GM23338 (cell line): ENCODE measurements at regions not wholly inside any gene's neighbourhood (a gene's known extent, or its start where the extent isn't known, plus 50 kb on each side); places are given as distances from the start of the nearest gene placed in this dataset.
"Not testable (repeated sequence)": the region's sequence is repeated elsewhere in the genome, so short reads cannot be mapped to it uniquely, and the experiment has no call there.

Experiments
- ATAC-seq: fragments of 200-7000 bp; cut with Tn5 transposase; 3 replicates; pipeline ENCODE4 v1.9.1; 2020
- DNase-seq: peaks from one replicate; pipeline ENCODE4 v3.0.0-alpha.2; 2015; ENCODE audit warnings: low spot score
- H2AFZ ChIP-seq: fragments of 200-600 bp; sonication (generic); 2 replicates; pipeline ENCODE4 v1.8.0; 2016; ENCODE audit warnings: antibody characterized with exemption, mild to moderate bottlenecking, moderate library complexity
- H3F3A ChIP-seq: fragments of 200-600 bp; sonication (generic); replicated peaks from 2 replicates; pipeline ENCODE4 v1.8.0; 2017; ENCODE audit warnings: antibody characterized with exemption, mixed run types, low read depth
- H3K27ac ChIP-seq: fragments of 200-600 bp; sonication (generic); 2 replicates; pipeline ENCODE4 v1.6.1; 2016; ENCODE audit warnings: low read depth
- H3K27me3 ChIP-seq: fragments of 200-600 bp; sonication (generic); 2 replicates; pipeline ENCODE4 v1.8.0; 2016; ENCODE audit warnings: mild to moderate bottlenecking, mixed run types, moderate library complexity; ENCODE audit not compliant: insufficient read depth
- H3K36me3 ChIP-seq: fragments of 200-600 bp; sonication (generic); 2 replicates; pipeline ENCODE4 v1.8.0; 2016; ENCODE audit warnings: mild to moderate bottlenecking; ENCODE audit not compliant: insufficient read depth
- H3K4me1 ChIP-seq: fragments of 200-600 bp; sonication (generic); 2 replicates; pipeline ENCODE4 v1.8.0; 2016; ENCODE audit warnings: mild to moderate bottlenecking, moderate library complexity; ENCODE audit not compliant: insufficient read depth
- H3K4me2 ChIP-seq: fragments of 200-600 bp; sonication (generic); 2 replicates; pipeline ENCODE4 v1.7.1; 2017; ENCODE audit warnings: mixed run types
- H3K4me3 ChIP-seq: fragments of 200-600 bp; sonication (generic); 2 replicates; pipeline ENCODE4 v1.6.1; 2016; ENCODE audit warnings: mixed run types
- H3K79me2 ChIP-seq: fragments of 200-600 bp; sonication (generic); replicated peaks from 2 replicates; pipeline ENCODE4 v1.8.0; 2017; ENCODE audit warnings: mild to moderate bottlenecking; ENCODE audit not compliant: insufficient read depth
- H3K9me2 ChIP-seq: fragments of 200-600 bp; sonication (generic); 2 replicates; pipeline ENCODE4 v1.8.0; 2017; ENCODE audit not compliant: insufficient read depth
- H4K20me1 ChIP-seq: fragments of 200-600 bp; sonication (generic); replicated peaks from 2 replicates; pipeline ENCODE4 v1.8.0; 2017; ENCODE audit warnings: mild to moderate bottlenecking; ENCODE audit not compliant: insufficient read depth
- H3K27ac Mint-ChIP-seq: 2 replicates; pipeline ENCODE4 v1.8.0; 2020; ENCODE audit warnings: inconsistent platforms, mild to moderate bottlenecking, moderate library complexity, mixed read lengths
- H3K27me3 Mint-ChIP-seq: 3 replicates; pipeline ENCODE4 v1.8.0; 2022; ENCODE audit warnings: low read depth, mild to moderate bottlenecking, moderate library complexity, mixed read lengths, inconsistent platforms; ENCODE audit not compliant: insufficient read depth, poor library complexity
- H3K36me3 Mint-ChIP-seq: 3 replicates; pipeline ENCODE4 v1.8.0; 2021; ENCODE audit warnings: low read depth, mild to moderate bottlenecking, inconsistent platforms, moderate library complexity, mixed read lengths
- H3K4me1 Mint-ChIP-seq: 3 replicates; pipeline ENCODE4 v1.8.0; 2020; ENCODE audit warnings: mild to moderate bottlenecking, inconsistent platforms, mixed read lengths
- H3K4me3 Mint-ChIP-seq: 3 replicates; pipeline ENCODE4 v1.8.0; 2021; ENCODE audit warnings: moderate library complexity, mild to moderate bottlenecking, inconsistent platforms, mixed read lengths
- H3K9me3 Mint-ChIP-seq: 3 replicates; pipeline ENCODE4 v1.8.0; 2020; ENCODE audit warnings: moderate library complexity, mild to moderate bottlenecking, inconsistent platforms, mixed read lengths
- CREB1 ChIP-seq: fragments of 250-450 bp; sonication (Bioruptor Pico); IDR thresholded peaks from 2 replicates; pipeline ENCODE4 v1.5.0; 2020; ENCODE audit warnings: low read depth, mild to moderate bottlenecking, moderate library complexity
- EZH2 ChIP-seq: fragments of 200-600 bp; sonication (generic); IDR thresholded peaks from one replicate; pipeline ENCODE4 v1.8.0; 2017; ENCODE audit warnings: antibody characterized with exemption, mild to moderate bottlenecking, low read depth; ENCODE audit not compliant: unreplicated experiment
- EZH2phosphoT487 ChIP-seq: fragments of 200-600 bp; sonication (generic); IDR thresholded peaks from one replicate; pipeline ENCODE4 v1.8.1; 2018; ENCODE audit warnings: antibody characterized with exemption; ENCODE audit not compliant: unreplicated experiment
- NANOG ChIP-seq: IDR thresholded peaks from 2 replicates; pipeline ENCODE4 v1.6.1; 2016; ENCODE audit warnings: antibody characterized with exemption, borderline replicate concordance
- ZNF114 ChIP-seq: fragments of 250-450 bp; sonication (Bioruptor Pico); IDR thresholded peaks from 2 replicates; pipeline ENCODE4 v1.5.0; 2020; ENCODE audit warnings: mild to moderate bottlenecking, moderate library complexity
- ZNF331 ChIP-seq: fragments of 250-450 bp; sonication (Bioruptor Pico); IDR thresholded peaks from 2 replicates; pipeline ENCODE4 v1.5.0; 2020; ENCODE audit warnings: low read depth, mild to moderate bottlenecking, moderate library complexity
- TF ChIP-seq, protein P1 (sequence below): fragments of 250-450 bp; sonication (Bioruptor Pico); IDR thresholded peaks from 2 replicates; pipeline ENCODE4 v1.5.0; 2020; ENCODE audit warnings: mild to moderate bottlenecking, moderate library complexity
- TF ChIP-seq, protein P2 (sequence below): IDR thresholded peaks from 2 replicates; pipeline ENCODE4 v1.6.1; 2016; ENCODE audit warnings: antibody characterized with exemption

DNA sequence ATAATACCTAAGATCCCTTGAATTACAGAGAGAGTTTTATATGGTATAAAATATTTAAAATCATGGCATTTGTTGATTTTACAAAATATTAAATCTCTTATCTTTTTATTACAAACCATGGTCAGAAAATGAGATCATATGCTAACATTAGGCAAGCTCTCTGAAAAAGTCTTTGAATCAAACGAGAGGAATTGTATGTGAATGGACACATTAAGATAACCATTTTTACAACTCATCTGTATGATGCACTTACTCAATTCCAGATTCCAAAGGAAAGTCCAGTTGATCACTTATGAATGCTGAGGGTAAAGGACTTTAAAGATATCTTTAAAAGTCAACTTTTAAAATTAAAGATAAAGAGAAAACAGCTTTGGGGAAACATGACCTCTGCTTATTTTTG, 83.5 kb upstream of the LUZP2 start (continued):
- TF ChIP-seq, protein P1, sequence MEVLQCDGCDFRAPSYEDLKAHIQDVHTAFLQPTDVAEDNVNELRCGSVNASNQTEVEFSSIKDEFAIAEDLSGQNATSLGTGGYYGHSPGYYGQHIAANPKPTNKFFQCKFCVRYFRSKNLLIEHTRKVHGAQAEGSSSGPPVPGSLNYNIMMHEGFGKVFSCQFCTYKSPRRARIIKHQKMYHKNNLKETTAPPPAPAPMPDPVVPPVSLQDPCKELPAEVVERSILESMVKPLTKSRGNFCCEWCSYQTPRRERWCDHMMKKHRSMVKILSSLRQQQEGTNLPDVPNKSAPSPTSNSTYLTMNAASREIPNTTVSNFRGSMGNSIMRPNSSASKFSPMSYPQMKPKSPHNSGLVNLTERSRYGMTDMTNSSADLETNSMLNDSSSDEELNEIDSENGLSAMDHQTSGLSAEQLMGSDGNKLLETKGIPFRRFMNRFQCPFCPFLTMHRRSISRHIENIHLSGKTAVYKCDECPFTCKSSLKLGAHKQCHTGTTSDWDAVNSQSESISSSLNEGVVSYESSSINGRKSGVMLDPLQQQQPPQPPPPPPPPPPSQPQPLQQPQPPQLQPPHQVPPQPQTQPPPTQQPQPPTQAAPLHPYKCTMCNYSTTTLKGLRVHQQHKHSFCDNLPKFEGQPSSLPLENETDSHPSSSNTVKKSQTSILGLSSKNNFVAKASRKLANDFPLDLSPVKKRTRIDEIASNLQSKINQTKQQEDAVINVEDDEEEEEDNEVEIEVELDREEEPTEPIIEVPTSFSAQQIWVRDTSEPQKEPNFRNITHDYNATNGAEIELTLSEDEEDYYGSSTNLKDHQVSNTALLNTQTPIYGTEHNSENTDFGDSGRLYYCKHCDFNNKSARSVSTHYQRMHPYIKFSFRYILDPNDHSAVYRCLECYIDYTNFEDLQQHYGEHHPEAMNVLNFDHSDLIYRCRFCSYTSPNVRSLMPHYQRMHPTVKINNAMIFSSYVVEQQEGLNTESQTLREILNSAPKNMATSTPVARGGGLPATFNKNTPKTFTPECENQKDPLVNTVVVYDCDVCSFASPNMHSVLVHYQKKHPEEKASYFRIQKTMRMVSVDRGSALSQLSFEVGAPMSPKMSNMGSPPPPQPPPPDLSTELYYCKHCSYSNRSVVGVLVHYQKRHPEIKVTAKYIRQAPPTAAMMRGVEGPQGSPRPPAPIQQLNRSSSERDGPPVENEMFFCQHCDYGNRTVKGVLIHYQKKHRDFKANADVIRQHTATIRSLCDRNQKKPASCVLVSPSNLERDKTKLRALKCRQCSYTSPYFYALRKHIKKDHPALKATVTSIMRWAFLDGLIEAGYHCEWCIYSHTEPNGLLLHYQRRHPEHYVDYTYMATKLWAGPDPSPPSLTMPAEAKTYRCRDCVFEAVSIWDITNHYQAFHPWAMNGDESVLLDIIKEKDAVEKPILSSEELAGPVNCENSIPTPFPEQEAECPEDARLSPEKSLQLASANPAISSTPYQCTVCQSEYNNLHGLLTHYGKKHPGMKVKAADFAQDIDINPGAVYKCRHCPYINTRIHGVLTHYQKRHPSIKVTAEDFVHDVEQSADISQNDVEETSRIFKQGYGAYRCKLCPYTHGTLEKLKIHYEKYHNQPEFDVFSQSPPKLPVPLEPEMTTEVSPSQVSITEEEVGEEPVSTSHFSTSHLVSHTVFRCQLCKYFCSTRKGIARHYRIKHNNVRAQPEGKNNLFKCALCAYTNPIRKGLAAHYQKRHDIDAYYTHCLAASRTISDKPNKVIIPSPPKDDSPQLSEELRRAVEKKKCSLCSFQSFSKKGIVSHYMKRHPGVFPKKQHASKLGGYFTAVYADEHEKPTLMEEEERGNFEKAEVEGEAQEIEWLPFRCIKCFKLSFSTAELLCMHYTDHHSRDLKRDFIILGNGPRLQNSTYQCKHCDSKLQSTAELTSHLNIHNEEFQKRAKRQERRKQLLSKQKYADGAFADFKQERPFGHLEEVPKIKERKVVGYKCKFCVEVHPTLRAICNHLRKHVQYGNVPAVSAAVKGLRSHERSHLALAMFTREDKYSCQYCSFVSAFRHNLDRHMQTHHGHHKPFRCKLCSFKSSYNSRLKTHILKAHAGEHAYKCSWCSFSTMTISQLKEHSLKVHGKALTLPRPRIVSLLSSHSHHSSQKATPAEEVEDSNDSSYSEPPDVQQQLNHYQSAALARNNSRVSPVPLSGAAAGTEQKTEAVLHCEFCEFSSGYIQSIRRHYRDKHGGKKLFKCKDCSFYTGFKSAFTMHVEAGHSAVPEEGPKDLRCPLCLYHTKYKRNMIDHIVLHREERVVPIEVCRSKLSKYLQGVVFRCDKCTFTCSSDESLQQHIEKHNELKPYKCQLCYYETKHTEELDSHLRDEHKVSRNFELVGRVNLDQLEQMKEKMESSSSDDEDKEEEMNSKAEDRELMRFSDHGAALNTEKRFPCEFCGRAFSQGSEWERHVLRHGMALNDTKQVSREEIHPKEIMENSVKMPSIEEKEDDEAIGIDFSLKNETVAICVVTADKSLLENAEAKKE (CRISPR knock-in tag): no peak

DNA sequence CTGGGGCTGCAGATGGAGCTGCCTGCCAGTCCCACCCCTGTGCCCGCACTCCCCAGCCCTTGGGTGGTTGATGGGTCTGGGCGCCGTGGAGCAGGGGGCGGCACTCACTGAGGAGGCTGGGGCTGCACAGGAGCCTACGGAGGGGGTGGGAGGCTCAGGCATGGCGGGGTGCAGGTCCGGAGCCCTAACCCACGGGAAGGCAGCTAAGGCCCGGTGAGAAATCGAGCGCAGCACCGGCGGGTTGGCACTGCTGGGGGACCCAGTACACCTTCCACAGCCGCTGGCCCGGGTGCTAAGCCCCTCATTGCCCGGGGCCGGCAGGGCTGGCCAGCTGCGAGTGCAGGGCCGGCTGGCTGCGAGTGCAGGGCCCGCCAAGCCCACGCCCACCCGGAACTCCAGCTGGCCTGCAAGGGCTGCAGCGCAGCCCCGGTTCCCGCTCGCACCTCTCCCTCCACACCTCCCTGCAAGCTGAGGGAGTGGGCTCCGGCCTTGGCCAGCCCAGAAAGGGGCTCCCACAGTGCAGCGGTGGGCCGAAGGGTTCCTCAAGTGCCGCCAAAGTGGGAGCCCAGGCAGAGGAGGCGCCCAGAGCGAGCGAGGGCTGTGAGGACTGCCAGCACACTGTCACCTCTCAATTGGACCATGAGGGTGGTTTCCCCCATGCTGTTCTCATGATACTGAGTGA, 80.8 kb upstream of the LUZP2 start:
- not testable (repeated sequence) for H3K27ac Mint-ChIP-seq, H3K79me2 ChIP-seq, H3K9me3 Mint-ChIP-seq, H3F3A ChIP-seq, H3K4me1 ChIP-seq, H3K36me3 Mint-ChIP-seq, H3K4me1 Mint-ChIP-seq, H4K20me1 ChIP-seq, H2AFZ ChIP-seq, H3K27me3 Mint-ChIP-seq, ATAC-seq, H3K4me3 Mint-ChIP-seq, H3K4me2 ChIP-seq, H3K36me3 ChIP-seq, H3K9me2 ChIP-seq, H3K4me3 ChIP-seq, H3K27ac ChIP-seq, H3K27me3 ChIP-seq, DNase-seq

DNA sequence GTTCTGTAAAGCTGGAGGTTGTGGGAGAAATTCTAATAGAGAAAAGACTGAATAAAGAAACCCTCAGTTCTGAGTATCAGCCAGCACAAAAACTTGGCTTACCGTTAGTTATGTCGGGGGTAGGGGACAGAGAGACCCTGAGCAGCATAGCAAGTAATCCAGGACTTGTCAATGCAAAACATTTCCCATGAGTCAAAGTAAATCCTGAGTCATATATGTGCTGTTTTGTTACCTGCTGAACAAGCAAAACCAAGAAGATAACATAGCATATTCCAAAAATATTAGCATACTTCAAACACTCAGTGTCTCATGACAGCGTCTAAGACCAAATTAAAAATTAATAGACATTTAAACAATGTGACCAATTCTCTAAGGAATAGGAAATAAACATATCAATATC, 75.1 kb upstream of the LUZP2 start:
- Histone ChIP-seq H3K9me2 (no peaks in the 10 kb centered on the region), H2AFZ (peak overlapping the region; percentile 76; the same call in 1 of the 2 replicates), H3K4me3 (no peak overlapping the region), H4K20me1 (no peaks in the 10 kb centered on the region), H3K4me1 (no peaks in the 10 kb centered on the region), H3K79me2 (no peaks in the 10 kb centered on the region), H3K27ac (no peak overlapping the region), H3F3A (no peaks in the 10 kb centered on the region), H3K36me3 (no peaks in the 10 kb centered on the region), H3K4me2 (no peak overlapping the region), H3K27me3 (no peaks in the 10 kb centered on the region)
- H3K9me3 Mint-ChIP-seq: no peaks in the 10 kb centered on the region; the same call in 2 of the 3 replicates
- H3K27ac Mint-ChIP-seq: no peak overlapping the region; the same call in 1 of the 2 replicates
- DNase-seq (no peak), ATAC-seq (no peak)
- H3K27me3 Mint-ChIP-seq: no peaks in the 10 kb centered on the region
- no peaks in the 10 kb centered on the region; the same call in 2 of the 3 replicates for H3K4me1 Mint-ChIP-seq
- TF ChIP-seq EZH2phosphoT487 (no peak), ZNF114 (CRISPR knock-in tag) (no peak), CREB1 (CRISPR knock-in tag) (no peak), EZH2 (no peak), NANOG (no peak), ZNF331 (CRISPR knock-in tag) (no peak)
- TF ChIP-seq, protein P2, sequence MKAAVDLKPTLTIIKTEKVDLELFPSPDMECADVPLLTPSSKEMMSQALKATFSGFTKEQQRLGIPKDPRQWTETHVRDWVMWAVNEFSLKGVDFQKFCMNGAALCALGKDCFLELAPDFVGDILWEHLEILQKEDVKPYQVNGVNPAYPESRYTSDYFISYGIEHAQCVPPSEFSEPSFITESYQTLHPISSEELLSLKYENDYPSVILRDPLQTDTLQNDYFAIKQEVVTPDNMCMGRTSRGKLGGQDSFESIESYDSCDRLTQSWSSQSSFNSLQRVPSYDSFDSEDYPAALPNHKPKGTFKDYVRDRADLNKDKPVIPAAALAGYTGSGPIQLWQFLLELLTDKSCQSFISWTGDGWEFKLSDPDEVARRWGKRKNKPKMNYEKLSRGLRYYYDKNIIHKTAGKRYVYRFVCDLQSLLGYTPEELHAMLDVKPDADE: no peak
- H3K4me3 Mint-ChIP-seq: no peak overlapping the region
- H3K36me3 Mint-ChIP-seq: no peaks in the 10 kb centered on the region; the same call in 2 of the 3 replicates
